ENCODE measurements at regions not wholly inside any gene's neighbourhood (a gene's known extent, or its start where the extent isn't known, plus 50 kb on each side); places are given as distances from the start of the nearest gene placed in this dataset.

GRCh38 chr4:132063829-132064228 lies 1085.3 kb upstream of the PCDH10 start:
- Histone ChIP-seq H3K4me3 (no peak overlapping the region), H3K9me3 (no peaks in the 10 kb centered on the region), H3K4me1 (no peaks in the 10 kb centered on the region), H3K27ac (no peak overlapping the region), H3K27me3 (no peaks in the 10 kb centered on the region), H3K36me3 (no peaks in the 10 kb centered on the region)
- TF ChIP-seq EP300 (IDR thresholded peaks at IDR 0.05) (no peak), POLR2AphosphoS5 (IDR thresholded peaks at IDR 0.05) (no peak), POLR2A (IDR thresholded peaks at IDR 0.05) (no peak), CTCF (IDR thresholded peaks at IDR 0.05) (no peak)
- intact Hi-C loops (cut with DNase I) = no loop called here
- WGBS, 2 donors = 38 to 45% methylated on average over 1 of the region's 1 CpG
- DNase-seq = no peak

GRCh38 chr4:132065940-132066495 lies 1083.1 kb upstream of the PCDH10 start:
- WGBS, 2 donors = 22 to 52% methylated on average over 2 of the region's 2 CpGs
- H3K27me3 ChIP-seq = no peaks in the 10 kb centered on the region
- H3K4me1 ChIP-seq = no peaks in the 10 kb centered on the region
- no peak overlapping the region for H3K27ac ChIP-seq
- TF ChIP-seq EP300 (IDR thresholded peaks at IDR 0.05) (no peak), POLR2AphosphoS5 (IDR thresholded peaks at IDR 0.05) (no peak), POLR2A (IDR thresholded peaks at IDR 0.05) (no peak), CTCF (IDR thresholded peaks at IDR 0.05) (no peak)
- H3K9me3 ChIP-seq = no peaks in the 10 kb centered on the region
- H3K36me3 ChIP-seq = no peaks in the 10 kb centered on the region
- intact Hi-C loops (cut with DNase I) = no loop called here
- DNase-seq = no peak
- H3K4me3 ChIP-seq = no peak overlapping the region

GRCh38 chr4:132071815-132072214 lies 1077.3 kb upstream of the PCDH10 start:
- no peak for DNase-seq
- 89 to 92% methylated on average over 1 of the region's 1 CpG for WGBS, 2 donors
- no peak overlapping the region for H3K4me3 ChIP-seq
- H3K27me3 ChIP-seq = no peaks in the 10 kb centered on the region
- H3K4me1 ChIP-seq = no peaks in the 10 kb centered on the region
- H3K36me3 ChIP-seq = no peaks in the 10 kb centered on the region
- TF ChIP-seq POLR2AphosphoS5 (IDR thresholded peaks at IDR 0.05) (no peak), CTCF (IDR thresholded peaks at IDR 0.05) (no peak), POLR2A (IDR thresholded peaks at IDR 0.05) (no peak)
- no peaks in the 10 kb centered on the region for H3K9me3 ChIP-seq
- H3K27ac ChIP-seq = no peak overlapping the region
- intact Hi-C loops (cut with DNase I) = no loop called here

- TF ChIP-seq POLR2AphosphoS5 (IDR thresholded peaks at IDR 0.05) = no peak
- TF ChIP-seq CTCF (IDR thresholded peaks at IDR 0.05) = no peak
- TF ChIP-seq EP300 (IDR thresholded peaks at IDR 0.05) = no peak
- TF ChIP-seq POLR2A (IDR thresholded peaks at IDR 0.05) = no peak
- no peaks in the 10 kb centered on the region for H3K27me3 ChIP-seq
- H3K36me3 ChIP-seq = no peaks in the 10 kb centered on the region
- no peak overlapping the region for H3K27ac ChIP-seq
- H3K4me1 ChIP-seq = no peaks in the 10 kb centered on the region
- H3K9me3 ChIP-seq = no peaks in the 10 kb centered on the region
- DNase-seq = no peak
- whole genome bisulfite sequencing, 2 donors = 79 to 90% methylated on average over 2 of the region's 2 CpGs
- no peak overlapping the region for H3K4me3 ChIP-seq
- intact Hi-C loops (cut with DNase I) = no loop called here
Observed at GRCh38 chr4:132076829-132077228, 1072.3 kb upstream of the PCDH10 start.

- H3K27me3 ChIP-seq = no peaks in the 10 kb centered on the region
- H3K4me1 ChIP-seq = no peaks in the 10 kb centered on the region
- no peaks in the 10 kb centered on the region for H3K9me3 ChIP-seq
- H3K4me3 ChIP-seq = no peak overlapping the region
- no peak overlapping the region for H3K27ac ChIP-seq
- H3K36me3 ChIP-seq = no peaks in the 10 kb centered on the region
- DNase-seq = no peak
- TF ChIP-seq POLR2A (IDR thresholded peaks at IDR 0.05) = no peak
- TF ChIP-seq CTCF (IDR thresholded peaks at IDR 0.05) = no peak
- no peak for TF ChIP-seq EP300 (IDR thresholded peaks at IDR 0.05)
- TF ChIP-seq POLR2AphosphoS5 (IDR thresholded peaks at IDR 0.05) = no peak
- intact Hi-C loops (cut with DNase I) = no loop called here
- 65 to 83% methylated on average over 4 of the region's 4 CpGs for WGBS, 2 donors
Observed at GRCh38 chr4:132085105-132085504, 1064.0 kb upstream of the PCDH10 start.

All from sigmoid colon (tissue), 6 donors.